Retinal pigment epithelial cell (primary cell): ENCODE measurements at regions not wholly inside any gene's neighbourhood (a gene's known extent, or its start where the extent isn't known, plus 50 kb on each side); places are given as distances from the start of the nearest gene placed in this dataset.

ENCODE experiments used
- DNase-seq: peaks from one replicate; pipeline ENCODE4 v3.0.0-alpha.2; 2010; ENCODE audit warnings: low read depth
- H3K4me3 ChIP-seq: 2 replicates; pipeline ENCODE4 v1.5.1; 2011; ENCODE audit warnings: mild to moderate bottlenecking, low read length, control low read depth, moderate library complexity
- CTCF ChIP-seq: conservative IDR thresholded peaks from 2 replicates; pipeline ENCODE4 v1.5.1; 2011; ENCODE audit warnings: low read depth, low read length, control low read depth, inconsistent platforms

GRCh38 chr6:144935661-144936060, 650.5 kb downstream of the UTRN start:
- H3K4me3 ChIP-seq, result no peak overlapping the region
- no peak for DNase-seq
- TF ChIP-seq CTCF, result no peak

GRCh38 chr6:144936764-144937163, 651.6 kb downstream of the UTRN start:
- no peak for TF ChIP-seq CTCF

GRCh38 chr6:144939921-144940320, 654.8 kb downstream of the UTRN start:
- H3K4me3 ChIP-seq, result no peak overlapping the region
- DNase-seq, result no peak
- TF ChIP-seq CTCF, result no peak

More at GRCh38 chr6:144936764-144937163, 651.6 kb downstream of the UTRN start:
- no peak for DNase-seq
- no peak overlapping the region for H3K4me3 ChIP-seq

- no peak overlapping the region for H3K4me3 ChIP-seq
- TF ChIP-seq CTCF, result no peak
- no peak for DNase-seq
These were observed 659.0 kb downstream of the UTRN start for GRCh38 chr6:144944106-144944505.

- no peak for TF ChIP-seq CTCF
- H3K4me3 ChIP-seq, result no peak overlapping the region
- DNase-seq, result no peak
These were observed 662.4 kb downstream of the UTRN start for GRCh38 chr6:144947398-144947976.

GRCh38 chr6:144951730-144952437, 666.7 kb downstream of the UTRN start:
- DNase-seq, result no peak
- no peak overlapping the region for H3K4me3 ChIP-seq
- no peak for TF ChIP-seq CTCF
